HEK293T (cell line): ENCODE measurements at regions not wholly inside any gene's neighbourhood (a gene's known extent, or its start where the extent isn't known, plus 50 kb on each side); places are given as distances from the start of the nearest gene placed in this dataset.

Source experiments
- ARNT ChIP-seq: fragments of 450-650 bp; IDR thresholded peaks from 2 replicates; pipeline ENCODE4 v1.6.1; 2017; ENCODE audit warnings: mild to moderate bottlenecking
- CTBP1 ChIP-seq: fragments of 450-650 bp; IDR thresholded peaks from 2 replicates; pipeline ENCODE4 v1.6.1; 2016; ENCODE audit warnings: borderline replicate concordance
- FOXA1 ChIP-seq: fragments of 450-650 bp; IDR thresholded peaks from 2 replicates; pipeline ENCODE4 v1.6.1; 2016; ENCODE audit warnings: mild to moderate bottlenecking
- FOXK2 ChIP-seq: fragments of 450-650 bp; IDR thresholded peaks from 2 replicates; pipeline ENCODE4 v1.6.1; 2016; ENCODE audit warnings: mild to moderate bottlenecking
- SP1 ChIP-seq: fragments of 450-650 bp; IDR thresholded peaks from 2 replicates; pipeline ENCODE4 v1.6.1; 2017
- SUZ12 ChIP-seq: fragments of 450-650 bp; IDR thresholded peaks from 2 replicates; pipeline ENCODE4 v1.6.1; 2016; ENCODE audit warnings: mild to moderate bottlenecking
- TARDBP ChIP-seq: fragments of 450-650 bp; IDR thresholded peaks from 2 replicates; pipeline ENCODE4 v1.6.1; 2016

DNA sequence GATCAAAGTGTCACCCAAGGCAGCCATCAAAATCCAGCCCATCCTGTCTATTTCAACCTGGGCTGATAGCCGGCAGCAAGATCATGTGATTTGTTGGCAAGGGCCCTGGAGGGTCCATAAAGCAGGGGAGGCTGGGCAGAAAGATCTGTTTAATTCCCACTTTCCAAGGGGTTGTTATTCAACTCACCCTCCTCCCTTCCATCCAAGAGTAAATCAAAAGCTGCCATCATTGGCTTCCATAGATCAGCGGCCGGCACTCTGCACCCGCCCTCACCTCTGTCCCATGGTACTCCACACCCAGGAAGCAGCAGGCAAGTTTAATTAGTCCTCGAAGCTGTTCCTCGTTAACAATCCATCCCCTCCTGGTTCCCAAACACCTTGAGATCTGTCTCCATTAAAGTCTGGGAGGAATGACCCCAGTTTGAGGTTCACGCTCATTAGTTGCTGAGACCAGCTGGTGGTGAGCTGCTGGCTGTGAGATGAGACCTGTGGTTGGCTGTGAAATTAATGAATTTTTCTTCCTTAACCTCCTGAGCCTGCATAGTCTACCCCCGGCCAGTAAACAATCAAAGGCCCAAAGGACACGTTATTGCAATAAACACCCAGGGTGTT lies 120.6 kb upstream of the CHST15 start:
- TF ChIP-seq SUZ12: no peak
- TF ChIP-seq SP1: no peak
- no peak for TF ChIP-seq ARNT
- no peak for TF ChIP-seq TARDBP
- TF ChIP-seq CTBP1: no peak
- no peak for TF ChIP-seq FOXK2
- no peak for TF ChIP-seq FOXA1
